ENCODE measurements at regions not wholly inside any gene's neighbourhood (a gene's known extent, or its start where the extent isn't known, plus 50 kb on each side); places are given as distances from the start of the nearest gene placed in this dataset.

DNA sequence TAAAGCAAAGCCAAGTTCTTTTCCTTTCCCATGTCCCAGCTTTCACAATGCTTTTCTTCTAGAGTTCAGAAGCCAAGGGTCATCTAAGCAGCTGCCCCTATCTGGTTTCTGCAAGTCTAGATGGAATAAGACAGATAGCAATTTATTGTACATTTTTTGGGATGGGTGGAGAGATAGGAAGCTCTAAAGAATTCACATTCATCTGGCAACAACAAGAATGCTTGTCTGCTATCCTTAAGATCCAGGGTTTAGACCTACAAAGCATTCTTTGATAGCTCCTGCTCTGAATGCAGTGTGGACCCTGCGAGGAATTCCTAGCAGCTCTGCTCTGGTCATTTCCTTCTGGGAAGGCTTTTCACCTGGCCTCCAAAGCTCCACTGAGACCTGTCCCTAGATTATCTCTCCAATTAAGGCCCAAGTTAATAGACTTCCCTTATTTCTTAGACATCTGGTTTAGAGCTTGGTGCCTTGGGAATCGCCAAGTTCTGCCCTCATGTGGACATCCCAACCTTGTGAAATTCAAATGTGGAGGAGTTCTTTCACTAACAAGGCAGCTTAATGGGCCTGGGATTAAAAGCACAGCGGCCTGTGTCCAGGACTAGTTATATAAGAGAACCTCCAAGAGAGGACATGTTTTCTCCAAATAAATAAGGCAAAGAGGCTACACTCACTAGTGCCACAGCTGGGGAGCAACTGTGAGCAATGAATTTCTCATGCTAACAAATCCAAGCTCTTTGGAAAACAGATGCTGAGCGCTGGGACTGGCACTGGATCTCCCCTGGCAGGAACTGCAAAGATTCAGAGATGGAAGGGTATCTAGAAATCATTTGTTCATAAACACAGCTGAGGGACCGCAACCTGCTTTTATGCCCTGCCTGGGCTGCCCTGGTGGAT lies 384.5 kb upstream of the DDHD1 start:
- no peaks in the 10 kb centered on the region for H3K9me3 ChIP-seq (ENCODE audit: low read depth, low read length)
- no peaks in the 10 kb centered on the region for H3K27me3 ChIP-seq (ENCODE audit: insufficient read depth, low read length)
- no peaks in the 10 kb centered on the region for H3K4me1 ChIP-seq (ENCODE audit: insufficient read depth, low read length)
- no peak overlapping the region for H3K4me3 ChIP-seq (ENCODE audit: low read length)

DNA sequence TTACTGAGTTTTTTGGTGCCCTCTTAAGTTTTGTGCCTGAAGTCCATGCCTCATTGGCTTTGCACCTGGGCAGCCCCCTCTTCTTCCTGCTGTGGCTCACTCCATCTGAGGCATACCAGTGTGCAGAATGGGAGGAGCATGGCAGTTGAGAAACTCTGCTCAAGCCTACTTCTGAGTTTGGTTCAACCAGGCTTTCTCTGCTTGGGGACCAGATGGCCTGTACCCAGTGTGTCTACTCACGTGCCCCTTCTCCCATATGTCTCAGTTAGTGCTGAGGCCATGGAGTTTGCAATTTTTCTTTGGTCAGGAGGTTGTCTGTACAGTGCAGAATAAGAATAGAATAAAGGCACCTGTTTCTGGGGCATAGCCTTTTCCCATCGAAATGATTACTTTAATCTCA lies 383.3 kb upstream of the DDHD1 start:
- H3K4me1 ChIP-seq (ENCODE audit: insufficient read depth, low read length) = no peaks in the 10 kb centered on the region
- H3K27me3 ChIP-seq (ENCODE audit: insufficient read depth, low read length) = no peaks in the 10 kb centered on the region
- H3K4me3 ChIP-seq (ENCODE audit: low read length) = no peak overlapping the region

DNA sequence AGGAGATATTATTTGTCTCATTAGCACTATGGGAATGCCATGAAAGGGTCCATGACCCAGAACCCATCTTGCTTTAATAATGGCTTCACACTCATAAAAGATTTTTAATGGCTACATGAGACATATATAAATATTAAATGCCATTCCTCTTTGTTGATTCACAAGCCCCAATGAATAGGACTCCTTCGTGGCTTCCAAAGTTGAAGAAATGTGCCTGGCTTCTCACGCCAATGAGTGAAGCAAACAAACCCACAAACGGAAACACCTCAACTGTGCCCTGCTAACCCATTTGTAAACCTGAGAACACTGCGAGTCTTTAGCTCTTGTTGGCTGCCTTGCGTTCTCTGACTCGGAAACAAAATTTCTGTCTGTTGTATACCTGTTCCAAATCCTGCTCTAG lies 381.7 kb upstream of the DDHD1 start:
- Histone ChIP-seq H3K4me3 (ENCODE audit: low read length) (no peak overlapping the region), H3K27me3 (ENCODE audit: insufficient read depth, low read length) (no peaks in the 10 kb centered on the region), H3K4me1 (ENCODE audit: insufficient read depth, low read length) (no peaks in the 10 kb centered on the region), H3K9me3 (ENCODE audit: low read depth, low read length) (no peaks in the 10 kb centered on the region)

More for the DNA sequence above, 383.3 kb upstream of the DDHD1 start:
- H3K9me3 ChIP-seq (ENCODE audit: low read depth, low read length) = no peaks in the 10 kb centered on the region

DNA sequence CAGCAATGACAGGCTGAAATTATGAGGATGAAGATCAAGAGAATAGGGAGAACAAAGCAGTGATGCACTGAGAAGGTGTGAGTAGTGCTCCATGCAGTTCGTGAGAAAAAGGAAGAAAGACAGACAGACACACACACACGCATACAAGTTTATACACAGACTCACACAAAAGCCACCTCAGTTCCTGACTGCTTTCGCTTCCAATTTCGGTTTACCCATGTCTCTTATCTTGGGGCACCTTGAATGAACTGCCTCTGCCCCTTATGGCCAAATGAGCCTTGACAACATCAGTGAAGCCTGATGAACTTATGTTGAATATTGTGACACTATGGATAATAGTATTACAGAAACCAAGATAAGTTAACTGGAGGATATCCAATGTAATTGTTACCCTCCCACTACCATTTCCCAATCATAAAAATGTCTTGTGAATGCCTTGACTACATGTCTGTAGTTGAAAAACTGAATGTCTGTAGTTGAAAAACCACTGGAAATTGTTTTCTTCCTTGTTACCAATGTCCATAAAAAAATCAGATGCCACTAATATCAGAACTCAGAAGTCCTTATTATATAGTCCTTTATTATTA lies 380.4 kb upstream of the DDHD1 start:
- Histone ChIP-seq H3K4me1 (ENCODE audit: insufficient read depth, low read length) (no peaks in the 10 kb centered on the region), H3K4me3 (ENCODE audit: low read length) (no peak overlapping the region), H3K9me3 (ENCODE audit: low read depth, low read length) (no peaks in the 10 kb centered on the region), H3K27me3 (ENCODE audit: insufficient read depth, low read length) (no peaks in the 10 kb centered on the region)

DNA sequence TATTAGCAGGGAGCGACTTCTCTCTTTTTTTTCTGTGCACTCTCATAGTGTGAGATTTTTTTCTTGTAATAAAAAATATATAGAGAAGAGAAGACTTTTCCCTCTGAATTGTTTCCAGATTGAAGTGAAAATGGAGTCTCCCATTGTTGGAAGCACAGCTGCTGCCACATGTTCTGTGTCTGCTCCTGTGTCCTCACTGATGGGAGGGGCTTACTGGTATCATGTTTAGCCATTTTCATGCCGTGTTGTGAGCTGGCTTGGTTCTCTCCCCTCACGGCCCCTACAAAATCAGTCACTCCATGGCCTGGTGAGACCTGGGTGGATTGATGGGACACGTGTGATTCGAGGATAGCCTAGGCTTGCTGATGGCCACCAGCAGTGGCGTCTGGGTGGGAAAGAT lies 379.7 kb upstream of the DDHD1 start:
- Histone ChIP-seq H3K9me3 (ENCODE audit: low read depth, low read length) (no peaks in the 10 kb centered on the region), H3K4me3 (ENCODE audit: low read length) (no peak overlapping the region), H3K27me3 (ENCODE audit: insufficient read depth, low read length) (no peaks in the 10 kb centered on the region), H3K4me1 (ENCODE audit: insufficient read depth, low read length) (no peaks in the 10 kb centered on the region)

DNA sequence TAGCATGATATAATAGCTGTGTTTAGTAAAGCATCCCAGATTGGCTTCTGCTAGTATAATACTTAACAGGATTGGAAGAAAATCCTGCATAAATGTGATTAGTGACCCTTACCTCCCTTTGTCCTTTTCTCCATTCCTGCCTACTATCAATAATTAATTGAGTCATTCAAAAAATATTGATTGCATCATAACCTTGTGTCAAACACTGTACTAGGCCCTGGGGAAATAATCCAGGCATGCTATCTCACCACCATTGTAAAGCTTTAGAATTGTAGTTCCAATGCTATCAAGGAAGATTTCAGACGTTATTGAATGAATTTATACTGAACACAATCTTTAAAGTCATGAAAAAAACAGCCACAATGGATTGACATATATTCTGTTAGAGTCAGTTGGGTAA lies 378.6 kb upstream of the DDHD1 start:
- H3K9me3 ChIP-seq (ENCODE audit: low read depth, low read length) = no peaks in the 10 kb centered on the region
- no peak overlapping the region for H3K4me3 ChIP-seq (ENCODE audit: low read length)
- H3K27me3 ChIP-seq (ENCODE audit: insufficient read depth, low read length) = no peaks in the 10 kb centered on the region
- H3K4me1 ChIP-seq (ENCODE audit: insufficient read depth, low read length) = no peaks in the 10 kb centered on the region

DNA sequence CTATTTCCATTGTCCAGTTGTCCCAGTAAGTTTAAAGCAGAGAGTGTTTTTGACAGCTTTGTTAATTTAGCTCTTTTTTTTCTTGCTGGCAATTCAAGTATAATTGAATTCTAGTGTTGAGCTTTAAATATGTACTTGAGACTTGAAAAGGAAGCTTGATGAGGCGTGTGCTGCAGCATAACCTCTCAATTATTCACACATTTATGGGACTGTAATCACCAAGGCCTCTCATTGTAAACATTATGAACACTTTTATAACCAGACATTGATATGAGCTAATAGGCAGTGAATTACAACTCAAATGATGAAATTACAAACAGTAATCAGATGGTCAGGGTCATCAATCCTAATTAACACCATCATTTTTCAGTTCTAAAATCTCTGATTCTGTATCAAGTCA lies 378.0 kb upstream of the DDHD1 start:
- H3K4me3 ChIP-seq (ENCODE audit: low read length) = no peak overlapping the region
- H3K9me3 ChIP-seq (ENCODE audit: low read depth, low read length) = no peaks in the 10 kb centered on the region
- H3K27me3 ChIP-seq (ENCODE audit: insufficient read depth, low read length) = no peaks in the 10 kb centered on the region
- no peaks in the 10 kb centered on the region for H3K4me1 ChIP-seq (ENCODE audit: insufficient read depth, low read length)

DNA sequence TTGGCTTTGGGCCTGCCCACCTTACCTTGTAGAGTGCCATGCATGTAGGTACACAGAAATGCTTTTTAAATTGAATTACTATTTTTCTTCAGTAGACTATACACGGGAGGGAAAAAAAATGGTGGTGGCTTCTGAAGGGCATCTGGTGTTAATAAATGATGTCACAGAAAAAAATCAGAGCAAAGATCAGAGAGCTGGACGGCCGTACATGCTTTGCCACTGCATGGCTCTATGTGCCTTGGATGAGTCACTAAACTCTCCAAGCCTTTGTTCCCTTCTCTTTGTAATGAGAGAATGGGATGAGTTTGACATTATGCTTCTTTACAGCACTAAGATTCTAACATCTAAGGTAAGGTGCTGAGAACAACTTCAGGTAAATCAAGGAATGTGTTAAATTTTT lies 376.4 kb upstream of the DDHD1 start:
- Histone ChIP-seq H3K4me1 (ENCODE audit: insufficient read depth, low read length) (no peaks in the 10 kb centered on the region), H3K9me3 (ENCODE audit: low read depth, low read length) (no peaks in the 10 kb centered on the region), H3K27me3 (ENCODE audit: insufficient read depth, low read length) (no peaks in the 10 kb centered on the region), H3K4me3 (ENCODE audit: low read length) (no peak overlapping the region)

DNA sequence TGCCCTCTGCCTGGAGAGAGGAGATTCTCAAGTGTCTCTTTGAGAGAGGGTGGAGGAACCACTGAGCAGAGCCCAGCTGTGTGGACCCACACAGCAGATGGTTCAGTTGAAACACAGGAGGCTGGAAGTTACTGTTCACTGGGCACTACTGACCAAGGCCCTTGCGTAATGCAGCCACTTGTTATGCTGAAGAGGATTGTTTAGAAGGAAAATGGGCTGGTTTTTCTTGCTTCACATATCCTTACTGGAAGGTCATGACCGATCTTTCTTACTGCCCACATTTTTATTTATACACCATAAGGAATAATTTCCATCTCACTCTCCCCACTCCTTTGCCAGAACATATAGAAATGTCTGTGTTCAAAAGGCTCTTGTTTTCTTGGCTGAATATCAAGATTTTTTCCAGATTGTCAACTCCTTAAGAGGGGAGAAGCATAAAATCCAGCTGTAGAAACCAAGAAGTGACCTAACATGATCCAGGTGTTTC lies 375.1 kb upstream of the DDHD1 start:
- no peaks in the 10 kb centered on the region for H3K9me3 ChIP-seq (ENCODE audit: low read depth, low read length)
- no peaks in the 10 kb centered on the region for H3K27me3 ChIP-seq (ENCODE audit: insufficient read depth, low read length)
- H3K4me3 ChIP-seq (ENCODE audit: low read length) = no peak overlapping the region
- no peaks in the 10 kb centered on the region for H3K4me1 ChIP-seq (ENCODE audit: insufficient read depth, low read length)

DNA sequence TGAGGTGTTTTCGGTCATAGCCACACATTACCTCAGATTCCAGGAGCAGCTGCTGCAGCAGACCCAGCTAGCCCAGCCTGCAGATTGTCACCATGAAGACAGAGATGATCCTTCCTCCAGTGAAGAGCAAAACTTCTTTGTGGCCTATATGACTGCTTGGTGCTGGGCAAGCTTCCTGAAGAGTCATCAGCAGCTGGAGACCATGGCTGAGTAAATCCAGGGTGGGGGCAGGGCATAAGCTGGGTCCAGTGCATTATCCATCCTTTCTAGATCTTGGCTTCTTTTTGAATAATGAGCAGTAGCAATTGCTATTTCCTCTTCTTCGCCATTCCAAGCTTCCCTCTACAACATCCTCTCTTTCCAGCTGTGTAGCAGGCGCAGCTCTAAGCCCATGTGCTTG lies 373.1 kb upstream of the DDHD1 start:
- Histone ChIP-seq H3K9me3 (ENCODE audit: low read depth, low read length) (no peaks in the 10 kb centered on the region), H3K4me3 (ENCODE audit: low read length) (no peak overlapping the region), H3K27me3 (ENCODE audit: insufficient read depth, low read length) (no peaks in the 10 kb centered on the region), H3K4me1 (ENCODE audit: insufficient read depth, low read length) (no peaks in the 10 kb centered on the region)

DNA sequence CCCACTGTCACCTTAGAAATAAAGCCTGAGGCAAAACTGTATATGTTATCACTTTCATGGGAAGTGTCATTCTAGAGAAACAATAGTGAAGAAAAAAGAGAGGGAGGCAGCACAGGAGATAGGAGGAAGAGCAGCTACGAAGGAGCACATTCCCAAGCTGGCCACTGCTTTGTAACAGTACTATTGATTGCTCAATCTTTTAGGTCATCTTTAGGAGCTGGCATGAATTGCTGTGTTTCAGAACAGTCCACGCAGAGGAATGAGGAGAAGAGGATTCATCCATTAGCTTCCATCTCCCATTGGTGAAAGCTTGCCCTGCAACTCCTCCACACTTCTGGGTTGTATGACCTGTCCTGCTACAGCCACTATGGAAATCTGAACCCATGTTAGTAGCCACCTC lies 372.5 kb upstream of the DDHD1 start:
- Histone ChIP-seq H3K9me3 (ENCODE audit: low read depth, low read length) (no peaks in the 10 kb centered on the region), H3K4me3 (ENCODE audit: low read length) (no peak overlapping the region), H3K27me3 (ENCODE audit: insufficient read depth, low read length) (no peaks in the 10 kb centered on the region), H3K4me1 (ENCODE audit: insufficient read depth, low read length) (no peaks in the 10 kb centered on the region)

DNA sequence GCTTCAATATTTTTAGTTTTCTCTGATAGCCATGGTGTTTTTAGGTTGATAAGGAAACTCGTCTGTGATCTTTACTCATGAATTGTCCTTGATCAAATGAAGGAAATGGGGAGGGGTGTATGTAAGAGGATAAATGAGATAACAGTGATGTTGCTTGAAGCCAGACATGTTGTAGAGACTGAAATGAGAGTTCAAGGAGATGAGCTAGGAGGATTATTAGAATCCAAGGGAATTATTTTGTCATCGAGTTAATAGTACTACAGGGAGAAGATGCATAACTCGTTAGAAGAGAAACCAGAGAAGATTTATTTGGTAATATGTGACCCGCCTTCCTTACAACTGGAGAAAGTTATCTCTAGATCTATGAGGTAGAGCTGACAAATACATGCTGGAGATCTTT lies 371.3 kb upstream of the DDHD1 start:
- H3K4me3 ChIP-seq (ENCODE audit: low read length) = no peak overlapping the region

DNA sequence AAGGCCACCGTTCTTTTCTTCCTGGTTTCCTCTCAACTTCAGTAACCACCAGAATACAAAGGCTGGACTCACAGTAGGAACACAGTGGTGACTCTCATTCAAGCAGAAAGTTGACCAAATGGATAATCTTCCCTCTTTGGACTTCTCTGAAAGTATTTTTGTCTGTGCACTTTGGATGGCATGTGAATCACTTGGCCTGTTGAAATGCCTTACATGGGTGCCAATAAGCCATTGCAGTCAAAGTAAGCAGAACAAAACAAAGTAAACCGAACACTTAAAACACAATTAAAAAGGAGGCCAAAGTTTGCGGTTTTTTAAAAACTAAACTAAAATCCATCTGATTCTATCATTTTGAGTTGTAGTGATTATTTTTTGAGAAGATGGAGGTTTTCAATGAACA lies 370.1 kb upstream of the DDHD1 start:
- Histone ChIP-seq H3K9me3 (ENCODE audit: low read depth, low read length) (no peaks in the 10 kb centered on the region), H3K4me3 (ENCODE audit: low read length) (no peak overlapping the region), H3K4me1 (ENCODE audit: insufficient read depth, low read length) (no peaks in the 10 kb centered on the region), H3K27me3 (ENCODE audit: insufficient read depth, low read length) (no peaks in the 10 kb centered on the region)

More for the DNA sequence above, 371.3 kb upstream of the DDHD1 start:
- H3K4me1 ChIP-seq (ENCODE audit: insufficient read depth, low read length) = no peaks in the 10 kb centered on the region
- no peaks in the 10 kb centered on the region for H3K27me3 ChIP-seq (ENCODE audit: insufficient read depth, low read length)
- no peaks in the 10 kb centered on the region for H3K9me3 ChIP-seq (ENCODE audit: low read depth, low read length)

DNA sequence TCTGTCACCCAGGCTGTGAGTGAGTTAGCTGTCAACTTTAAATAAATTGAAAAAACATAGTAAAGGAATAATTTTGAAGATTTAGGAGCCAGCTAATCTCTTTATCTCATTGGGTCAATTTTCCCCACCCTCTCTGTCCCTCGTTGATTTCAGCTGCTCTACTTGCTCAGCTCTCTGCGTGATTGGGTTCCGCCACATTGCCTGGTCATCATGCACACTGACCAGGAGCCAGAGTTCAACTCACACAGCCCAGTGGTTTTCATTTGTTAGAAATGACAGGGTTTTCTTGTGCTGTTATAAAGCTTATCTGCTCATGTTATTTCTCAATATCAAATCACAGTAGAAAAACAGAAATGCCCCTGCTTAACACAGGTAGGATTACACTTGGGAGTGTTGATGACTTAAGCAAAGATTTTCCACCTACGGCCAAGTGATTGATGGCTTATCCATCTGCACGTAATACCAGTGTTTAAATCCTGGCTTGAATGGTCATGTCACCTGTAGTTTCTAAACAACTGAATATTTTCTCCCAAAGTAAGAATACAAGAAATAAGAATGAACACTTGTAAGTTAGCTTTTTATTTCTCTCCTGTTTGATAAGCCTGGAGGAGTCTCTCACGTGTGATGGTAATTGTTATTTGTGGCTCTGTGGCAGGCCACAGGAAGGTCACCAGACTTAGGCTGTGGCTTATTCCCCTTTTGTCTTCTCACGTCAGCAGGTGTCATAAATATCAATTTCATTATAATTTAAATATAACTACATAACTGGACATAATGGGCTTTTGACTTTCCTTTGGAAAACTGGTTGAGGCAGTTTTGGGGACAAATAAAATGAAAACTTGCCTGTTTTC lies 367.2 kb upstream of the DDHD1 start:
- no peaks in the 10 kb centered on the region for H3K27me3 ChIP-seq (ENCODE audit: insufficient read depth, low read length)
- H3K9me3 ChIP-seq (ENCODE audit: low read depth, low read length) = no peaks in the 10 kb centered on the region
- no peaks in the 10 kb centered on the region for H3K4me1 ChIP-seq (ENCODE audit: insufficient read depth, low read length)
- H3K4me3 ChIP-seq (ENCODE audit: low read length) = no peak overlapping the region

DNA sequence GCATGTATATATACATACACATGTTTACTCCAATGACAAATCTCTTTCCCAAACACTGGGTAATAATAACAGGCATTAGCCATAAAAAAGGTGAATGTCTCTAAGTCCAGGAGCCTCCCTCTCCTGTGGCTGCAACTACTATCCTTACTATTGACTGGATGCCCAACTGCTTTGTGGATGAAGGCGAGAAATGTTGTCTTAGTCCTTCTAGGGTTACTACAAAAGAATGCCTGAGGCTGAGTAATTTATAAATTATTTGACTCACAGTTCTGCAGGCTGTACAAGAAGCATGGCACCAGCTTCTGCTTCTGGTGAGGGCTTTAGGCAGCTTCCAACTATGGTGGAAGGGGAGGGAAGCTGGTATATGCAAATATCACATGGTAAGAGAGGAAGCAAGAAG lies 366.0 kb upstream of the DDHD1 start:
- Histone ChIP-seq H3K4me1 (ENCODE audit: insufficient read depth, low read length) (no peaks in the 10 kb centered on the region), H3K9me3 (ENCODE audit: low read depth, low read length) (no peaks in the 10 kb centered on the region), H3K4me3 (ENCODE audit: low read length) (no peak overlapping the region), H3K27me3 (ENCODE audit: insufficient read depth, low read length) (no peaks in the 10 kb centered on the region)

Measured in mononuclear cell (primary cell).